Fibroblast of skin of scalp (primary cell): ENCODE measurements at regions not wholly inside any gene's neighbourhood (a gene's known extent, or its start where the extent isn't known, plus 50 kb on each side); places are given as distances from the start of the nearest gene placed in this dataset.
"Not testable (repeated sequence)": the region's sequence is repeated elsewhere in the genome, so short reads cannot be mapped to it uniquely, and the experiment has no call there.

Experiments used
- DNase-seq: peaks from one replicate; pipeline ENCODE4 v3.0.0-alpha.2; 2013

DNA sequence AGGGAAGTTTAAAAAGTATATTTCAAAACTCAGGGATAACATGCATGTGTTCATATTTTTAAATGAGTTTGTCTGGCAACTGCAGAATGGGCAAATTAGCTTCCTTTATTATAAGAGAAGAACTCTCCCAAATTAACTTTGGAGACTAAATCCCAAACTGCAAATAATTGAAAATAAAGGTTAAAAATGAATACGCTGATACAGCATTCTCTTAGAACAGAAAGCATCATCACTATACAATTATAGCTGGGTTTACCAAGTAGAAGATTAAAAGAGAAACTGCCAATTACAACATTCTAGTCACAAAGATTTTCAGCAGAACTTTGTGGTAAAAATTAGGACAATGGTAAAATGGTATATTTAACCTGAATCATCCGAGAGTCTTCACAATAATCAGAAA, 73.3 kb downstream of the OLFM4 start:
- DNase-seq, result no peak

GRCh38 chr13:53104136-53104535, 75.5 kb downstream of the OLFM4 start:
- peak; percentile 32 for DNase-seq

- no peak for DNase-seq
These were observed 76.9 kb downstream of the OLFM4 start for GRCh38 chr13:53105477-53105876.

- DNase-seq, result no peak
These were observed 77.3 kb downstream of the OLFM4 start for GRCh38 chr13:53105890-53106289.

DNA sequence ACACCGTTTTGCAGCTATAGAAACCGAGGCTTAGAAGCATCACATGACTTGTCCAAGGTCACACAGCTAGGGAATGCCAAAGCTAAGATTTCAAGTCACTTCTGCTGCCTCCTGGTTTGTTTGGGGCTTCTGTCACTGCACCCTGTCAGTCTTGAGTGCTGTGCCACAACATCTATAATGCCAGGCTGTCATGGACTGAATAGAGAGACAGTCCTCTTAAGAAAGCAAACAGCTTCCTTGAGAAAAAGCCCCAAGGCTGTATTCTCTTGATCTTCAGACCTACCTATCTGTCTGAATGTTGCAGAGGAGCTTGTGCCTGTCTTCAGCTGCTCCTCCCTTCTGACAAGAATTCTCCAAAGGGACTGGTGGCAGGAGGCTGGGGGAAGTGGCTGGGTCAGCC, 81.6 kb downstream of the OLFM4 start:
- DNase-seq, result no peak

DNA sequence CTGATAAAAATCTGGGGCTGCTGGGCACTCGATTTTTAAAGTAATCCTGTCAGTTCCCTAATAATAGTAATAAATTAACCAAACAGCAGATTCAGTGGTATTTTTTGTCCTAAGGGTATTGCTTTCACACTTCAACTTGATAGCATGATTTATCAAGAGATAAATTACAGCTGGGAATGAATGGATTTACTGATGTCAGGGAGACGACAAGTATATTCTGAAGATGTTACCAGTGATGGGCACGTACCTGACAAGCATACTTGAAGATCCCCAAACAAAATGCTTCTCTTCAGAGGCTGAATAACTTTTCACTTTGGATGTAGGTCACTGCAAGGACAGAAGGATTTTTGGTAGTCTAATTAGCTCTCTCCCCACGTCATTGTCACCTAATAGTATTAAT, 82.0 kb downstream of the OLFM4 start:
- DNase-seq, result no peak

DNA sequence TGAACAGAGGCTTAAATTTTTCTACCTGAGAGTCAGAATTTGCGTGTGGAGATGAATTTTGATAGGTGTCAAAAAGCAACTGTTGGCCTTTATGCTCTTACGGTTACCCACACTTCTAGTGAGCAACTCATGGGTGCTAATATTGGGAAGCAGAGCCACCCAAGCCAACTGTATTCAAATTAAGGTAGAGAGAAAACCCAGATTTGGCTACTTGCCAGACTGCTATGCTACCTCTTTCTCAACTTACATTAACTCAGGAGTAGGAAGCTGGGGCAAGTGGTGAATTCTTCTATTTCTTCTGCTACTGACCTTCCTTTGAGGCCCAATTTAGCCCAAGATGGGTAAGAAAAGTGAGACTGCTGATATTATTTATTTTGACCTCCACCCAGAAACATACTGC, 83.9 kb downstream of the OLFM4 start:
- no peak for DNase-seq

DNA sequence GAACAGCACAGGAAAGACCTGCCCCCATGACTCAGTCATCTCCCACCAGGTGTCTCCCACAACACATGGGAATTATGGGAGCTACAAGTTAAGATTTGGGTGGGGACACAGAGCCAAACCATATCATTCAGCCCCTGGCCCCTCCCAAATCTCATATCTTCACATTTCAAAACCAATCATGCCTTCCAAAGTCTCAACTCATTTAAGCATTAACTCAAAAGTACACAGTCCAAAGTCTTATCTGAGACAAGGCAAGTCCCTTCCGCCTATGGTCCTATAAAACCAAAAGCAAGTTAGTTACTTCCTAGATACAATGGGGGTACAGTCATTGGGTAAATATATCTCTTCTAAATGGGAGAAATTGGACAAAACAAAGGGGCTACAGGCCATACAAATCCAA, 88.4 kb downstream of the OLFM4 start:
- DNase-seq, result not testable (repeated sequence)

DNA sequence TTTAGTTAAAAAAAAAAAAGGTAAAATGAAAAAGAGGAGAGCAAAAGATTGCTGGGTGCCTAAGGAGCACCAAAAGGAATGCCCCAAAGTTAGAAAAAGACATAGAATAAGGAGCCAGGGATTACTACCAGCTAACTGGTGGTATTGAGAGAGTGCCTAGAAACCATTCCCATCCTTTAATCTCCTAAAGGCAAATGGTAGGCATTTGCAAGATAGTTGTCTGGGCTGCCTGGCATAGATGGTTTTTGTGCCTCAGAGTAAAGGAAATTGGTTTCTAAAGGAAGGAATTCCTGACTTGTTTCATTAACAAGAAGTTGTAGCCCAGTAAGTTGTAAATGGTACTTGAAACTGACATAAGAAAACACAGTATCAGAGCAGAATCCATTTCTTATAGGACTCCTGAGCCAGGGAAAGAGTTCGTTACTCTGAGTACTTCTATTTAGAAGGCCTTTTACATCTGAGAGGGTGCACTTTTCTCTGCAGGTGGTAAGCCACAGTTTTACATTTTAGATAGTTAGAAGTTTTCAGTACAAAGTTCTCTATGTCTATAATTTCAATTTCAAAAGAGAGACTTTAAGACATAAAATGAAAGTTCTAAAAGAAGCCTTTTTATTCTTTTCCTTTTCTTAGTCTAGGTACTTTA, 92.6 kb downstream of the OLFM4 start:
- no peak for DNase-seq

GRCh38 chr13:53121919-53122318, 93.3 kb downstream of the OLFM4 start:
- DNase-seq, result no peak

GRCh38 chr13:53123536-53123935, 94.9 kb downstream of the OLFM4 start:
- no peak for DNase-seq

DNA sequence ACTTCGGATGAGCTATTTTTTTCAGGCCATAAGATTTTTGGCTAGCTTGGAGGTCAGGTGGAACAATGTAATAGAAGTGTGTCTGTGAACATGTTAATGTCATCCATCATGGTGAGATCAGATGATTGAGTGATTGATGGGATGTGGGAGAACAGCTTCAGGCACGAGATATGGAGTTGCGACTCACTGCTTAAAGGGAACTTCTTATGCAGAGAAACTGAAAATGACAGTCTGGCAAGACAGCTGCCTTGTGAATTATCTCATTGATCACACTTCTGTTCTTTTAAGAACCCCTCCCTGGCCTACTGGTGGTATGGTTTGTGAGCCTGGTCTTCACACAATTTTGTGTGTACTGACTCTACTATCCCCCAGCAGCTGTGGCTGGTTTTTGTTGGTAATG, 96.0 kb downstream of the OLFM4 start:
- no peak for DNase-seq

GRCh38 chr13:53126841-53127245, 98.2 kb downstream of the OLFM4 start:
- DNase-seq, result peak; percentile 83

DNA sequence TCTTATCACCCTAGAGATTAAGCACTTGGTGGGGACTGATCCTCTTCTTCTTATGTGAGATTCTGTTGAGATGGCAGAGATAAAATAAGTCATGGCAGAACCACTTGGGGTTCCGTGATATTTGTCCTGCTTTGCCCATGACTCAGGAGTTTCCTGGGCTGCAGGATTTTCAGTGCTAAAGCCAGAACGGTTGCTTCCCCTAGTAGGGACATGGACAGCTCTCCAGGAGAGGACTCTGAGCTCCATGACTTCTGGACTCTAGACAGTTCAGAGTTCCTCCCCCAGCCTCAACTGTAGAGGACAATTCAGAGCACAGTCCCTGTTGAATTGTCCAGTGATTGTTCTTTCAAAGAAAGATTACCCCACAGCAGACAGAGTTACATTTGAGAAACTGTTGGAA, 98.8 kb downstream of the OLFM4 start:
- peak; percentile 17 for DNase-seq

- no peak for DNase-seq
These were observed 101.3 kb downstream of the OLFM4 start for GRCh38 chr13:53129864-53130393.

- no peak for DNase-seq
These were observed 102.7 kb downstream of the OLFM4 start for GRCh38 chr13:53131361-53131760.

GRCh38 chr13:53135301-53135700, 106.7 kb downstream of the OLFM4 start:
- no peak for DNase-seq

- peak; percentile 22 for DNase-seq
These were observed 108.1 kb downstream of the OLFM4 start for GRCh38 chr13:53136554-53137215.

GRCh38 chr13:53137779-53138178, 109.2 kb downstream of the OLFM4 start:
- DNase-seq, result peak; percentile 94

GRCh38 chr13:53138376-53139036, 109.9 kb downstream of the OLFM4 start:
- DNase-seq, result peak; percentile 58

DNA sequence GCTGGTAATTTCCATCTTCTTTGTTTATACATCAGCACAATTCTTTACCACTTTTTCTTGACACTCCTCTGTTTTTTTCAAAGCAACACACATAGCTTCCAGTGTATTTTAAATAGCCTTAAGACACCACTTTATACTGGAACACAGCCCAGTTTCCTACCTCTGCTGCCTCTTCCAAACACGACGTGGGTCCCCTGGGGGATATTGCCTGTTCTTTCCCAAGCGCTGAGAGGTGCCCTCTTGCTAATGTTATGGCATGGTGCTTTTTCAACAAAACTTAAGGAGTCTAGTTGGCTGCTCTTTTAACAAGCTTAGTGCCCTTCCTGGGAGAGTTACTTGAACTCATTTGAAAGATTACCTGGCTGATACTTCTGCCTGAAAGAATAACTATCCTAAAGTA, 112.7 kb downstream of the OLFM4 start:
- peak; percentile 1 for DNase-seq

DNA sequence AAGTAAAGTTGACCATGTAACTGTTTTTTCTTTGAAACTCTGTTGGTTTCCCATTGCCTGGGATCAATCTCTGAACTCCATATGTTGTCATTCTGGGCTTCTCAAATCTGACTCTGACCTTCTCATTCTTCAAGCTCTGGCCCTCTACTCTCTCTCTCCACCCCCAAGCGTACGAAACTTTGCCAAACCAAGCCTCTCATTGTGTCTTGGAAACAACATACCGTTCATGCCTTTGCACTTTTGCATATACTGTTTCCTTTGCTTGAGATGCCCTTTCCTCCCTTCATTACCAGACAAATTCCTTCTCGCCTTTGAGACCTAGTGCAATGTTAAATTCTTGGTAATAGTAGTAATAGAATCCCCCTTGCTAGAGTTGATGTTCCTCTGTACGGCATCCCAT, 113.7 kb downstream of the OLFM4 start:
- peak; percentile 78 for DNase-seq

DNA sequence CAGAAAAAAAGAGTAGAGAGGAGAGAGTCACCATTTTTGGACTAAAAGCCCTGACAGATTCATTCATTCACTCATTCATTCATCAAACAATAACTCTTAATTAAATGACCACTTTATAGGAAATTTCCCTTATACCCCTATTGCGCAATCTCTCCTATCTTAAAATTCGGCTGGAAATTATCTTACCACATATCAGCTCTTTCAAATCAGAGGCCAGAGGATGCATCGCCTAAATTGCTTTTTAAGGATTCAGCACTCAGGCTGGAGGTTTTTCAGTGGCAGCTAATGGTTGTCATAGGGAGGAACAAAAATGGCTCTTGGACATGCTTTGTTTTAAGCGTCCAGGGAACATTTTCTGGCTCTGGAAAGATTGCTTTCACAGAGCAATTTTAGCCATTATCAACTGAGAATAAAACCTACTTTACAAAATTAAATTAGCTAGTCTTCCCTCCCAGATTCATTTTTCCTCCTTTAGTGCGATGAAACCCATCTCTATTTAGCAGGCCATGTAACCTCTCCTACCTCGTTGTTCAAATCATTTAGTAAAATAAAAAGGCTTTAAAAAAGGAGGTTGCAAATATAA, 115.2 kb downstream of the OLFM4 start:
- no peak for DNase-seq
